HL-60 (cell line): ENCODE measurements at regions not wholly inside any gene's neighbourhood (a gene's known extent, or its start where the extent isn't known, plus 50 kb on each side); places are given as distances from the start of the nearest gene placed in this dataset.

ENCODE experiments used
- POLR2AphosphoS5 ChIP-seq: IDR thresholded peaks from 2 replicates; pipeline ENCODE4 v1.6.1; 2012; ENCODE audit warnings: low read depth
- TF ChIP-seq, protein P1 (sequence below): IDR thresholded peaks from one replicate; pipeline ENCODE4 v1.5.1; 2011; ENCODE audit warnings: low read length, control low read depth, inconsistent platforms; ENCODE audit not compliant: insufficient read depth

- TF ChIP-seq, protein P1, sequence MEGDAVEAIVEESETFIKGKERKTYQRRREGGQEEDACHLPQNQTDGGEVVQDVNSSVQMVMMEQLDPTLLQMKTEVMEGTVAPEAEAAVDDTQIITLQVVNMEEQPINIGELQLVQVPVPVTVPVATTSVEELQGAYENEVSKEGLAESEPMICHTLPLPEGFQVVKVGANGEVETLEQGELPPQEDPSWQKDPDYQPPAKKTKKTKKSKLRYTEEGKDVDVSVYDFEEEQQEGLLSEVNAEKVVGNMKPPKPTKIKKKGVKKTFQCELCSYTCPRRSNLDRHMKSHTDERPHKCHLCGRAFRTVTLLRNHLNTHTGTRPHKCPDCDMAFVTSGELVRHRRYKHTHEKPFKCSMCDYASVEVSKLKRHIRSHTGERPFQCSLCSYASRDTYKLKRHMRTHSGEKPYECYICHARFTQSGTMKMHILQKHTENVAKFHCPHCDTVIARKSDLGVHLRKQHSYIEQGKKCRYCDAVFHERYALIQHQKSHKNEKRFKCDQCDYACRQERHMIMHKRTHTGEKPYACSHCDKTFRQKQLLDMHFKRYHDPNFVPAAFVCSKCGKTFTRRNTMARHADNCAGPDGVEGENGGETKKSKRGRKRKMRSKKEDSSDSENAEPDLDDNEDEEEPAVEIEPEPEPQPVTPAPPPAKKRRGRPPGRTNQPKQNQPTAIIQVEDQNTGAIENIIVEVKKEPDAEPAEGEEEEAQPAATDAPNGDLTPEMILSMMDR = no peak
- no peak for TF ChIP-seq POLR2AphosphoS5
These were observed 67.2 kb upstream of the GPBP1 start for GRCh38 chr5:57106661-57107060.
